C4-2B (cell line): ENCODE measurements at regions not wholly inside any gene's neighbourhood (a gene's known extent, or its start where the extent isn't known, plus 50 kb on each side); places are given as distances from the start of the nearest gene placed in this dataset.

ENCODE experiments used
- ZFX ChIP-seq: fragments of 450-650 bp; IDR thresholded peaks from 2 replicates; pipeline ENCODE4 v1.6.1; 2017
- TF ChIP-seq, protein P1 (sequence below): fragments of 450-650 bp; conservative IDR thresholded peaks from 2 replicates; pipeline ENCODE4 v1.5.1; 2017; ENCODE audit warnings: mild to moderate bottlenecking

DNA sequence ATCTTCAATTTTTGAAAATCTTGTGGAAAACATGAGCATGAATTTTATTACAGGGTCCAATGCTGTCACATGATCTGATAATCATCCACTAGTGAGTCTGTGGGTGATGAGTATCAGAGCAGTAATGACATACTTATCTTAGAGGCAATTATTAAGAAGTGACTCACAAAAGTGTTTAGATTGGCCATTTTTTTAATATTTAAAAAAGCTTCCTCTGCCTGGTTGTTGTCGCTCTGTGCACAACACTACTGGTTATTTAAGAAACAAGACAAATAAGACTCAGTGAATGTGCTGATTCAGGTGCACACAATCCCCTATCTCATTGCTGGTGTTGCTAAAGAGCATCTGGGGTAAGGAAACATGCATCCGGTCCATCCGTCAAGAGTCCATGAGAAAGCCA, 665.8 kb upstream of the ZEB2 start:
- TF ChIP-seq, protein P1, sequence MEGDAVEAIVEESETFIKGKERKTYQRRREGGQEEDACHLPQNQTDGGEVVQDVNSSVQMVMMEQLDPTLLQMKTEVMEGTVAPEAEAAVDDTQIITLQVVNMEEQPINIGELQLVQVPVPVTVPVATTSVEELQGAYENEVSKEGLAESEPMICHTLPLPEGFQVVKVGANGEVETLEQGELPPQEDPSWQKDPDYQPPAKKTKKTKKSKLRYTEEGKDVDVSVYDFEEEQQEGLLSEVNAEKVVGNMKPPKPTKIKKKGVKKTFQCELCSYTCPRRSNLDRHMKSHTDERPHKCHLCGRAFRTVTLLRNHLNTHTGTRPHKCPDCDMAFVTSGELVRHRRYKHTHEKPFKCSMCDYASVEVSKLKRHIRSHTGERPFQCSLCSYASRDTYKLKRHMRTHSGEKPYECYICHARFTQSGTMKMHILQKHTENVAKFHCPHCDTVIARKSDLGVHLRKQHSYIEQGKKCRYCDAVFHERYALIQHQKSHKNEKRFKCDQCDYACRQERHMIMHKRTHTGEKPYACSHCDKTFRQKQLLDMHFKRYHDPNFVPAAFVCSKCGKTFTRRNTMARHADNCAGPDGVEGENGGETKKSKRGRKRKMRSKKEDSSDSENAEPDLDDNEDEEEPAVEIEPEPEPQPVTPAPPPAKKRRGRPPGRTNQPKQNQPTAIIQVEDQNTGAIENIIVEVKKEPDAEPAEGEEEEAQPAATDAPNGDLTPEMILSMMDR = no peak
- no peak for TF ChIP-seq ZFX
